GM12878 (cell line): ENCODE measurements at regions not wholly inside any gene's neighbourhood (a gene's known extent, or its start where the extent isn't known, plus 50 kb on each side); places are given as distances from the start of the nearest gene placed in this dataset.

Experiments used
- EGR1 ChIP-seq, 2 experiments: IDR thresholded peaks; 1 replicate in 1 of 2; 2 replicates in 1 of 2; pipeline ENCODE4 v1.6.1; 2011 to 2012; ENCODE audit warnings: low read depth in 2 of 2, low read length in 2 of 2, borderline replicate concordance in 1 of 2, mild to moderate bottlenecking in 1 of 2, moderate library complexity in 1 of 2
- EZH2 ChIP-seq: IDR thresholded peaks from 2 replicates; pipeline ENCODE4 v1.6.1; 2012; ENCODE audit warnings: low read depth, mild to moderate bottlenecking, control low read depth, inconsistent platforms, low read length, borderline replicate concordance; ENCODE audit not compliant: control insufficient read depth
- GATAD2B ChIP-seq: fragments of 450-650 bp; conservative IDR thresholded peaks from 2 replicates; pipeline ENCODE4 v1.6.1; 2017; ENCODE audit warnings: low read depth, mild to moderate bottlenecking, moderate library complexity
- NRF1 ChIP-seq: conservative IDR thresholded peaks from 2 replicates; pipeline ENCODE4 v1.6.1; 2011; ENCODE audit warnings: mild to moderate bottlenecking, low read depth, low read length, improper control_type of control experiment
- POLR2AphosphoS5 ChIP-seq: IDR thresholded peaks from 2 replicates; pipeline ENCODE4 v1.6.1; 2011; ENCODE audit warnings: mild to moderate bottlenecking, low read length, inconsistent platforms
- RAD21 ChIP-seq: IDR thresholded peaks from 2 replicates; pipeline ENCODE4 v1.6.1; 2011; ENCODE audit warnings: mild to moderate bottlenecking, low read depth, low read length, moderate library complexity; ENCODE audit not compliant: insufficient read depth
- SP1 ChIP-seq: IDR thresholded peaks from one replicate; pipeline ENCODE4 v1.6.1; 2011; ENCODE audit warnings: low read depth, low read length
- TAF1 ChIP-seq: IDR thresholded peaks from 2 replicates; pipeline ENCODE4 v1.6.1; 2011; ENCODE audit warnings: mild to moderate bottlenecking, low read depth, low read length, borderline replicate concordance
- TF ChIP-seq, protein P1 (sequence below), 3 experiments: IDR thresholded peaks in 2 of 3; conservative IDR thresholded peaks in 1 of 3; 2 replicates each; pipeline ENCODE4 v1.5.1; 2011; ENCODE audit warnings: low read depth in 3 of 3, low read length in 3 of 3, mild to moderate bottlenecking in 3 of 3, control low read depth in 2 of 3, moderate library complexity in 2 of 3, inconsistent platforms in 1 of 3, mixed read lengths in 1 of 3; ENCODE audit not compliant: control insufficient read depth in 2 of 3, insufficient read depth in 1 of 3; ENCODE audit errors: extremely low read depth in 1 of 3

DNA sequence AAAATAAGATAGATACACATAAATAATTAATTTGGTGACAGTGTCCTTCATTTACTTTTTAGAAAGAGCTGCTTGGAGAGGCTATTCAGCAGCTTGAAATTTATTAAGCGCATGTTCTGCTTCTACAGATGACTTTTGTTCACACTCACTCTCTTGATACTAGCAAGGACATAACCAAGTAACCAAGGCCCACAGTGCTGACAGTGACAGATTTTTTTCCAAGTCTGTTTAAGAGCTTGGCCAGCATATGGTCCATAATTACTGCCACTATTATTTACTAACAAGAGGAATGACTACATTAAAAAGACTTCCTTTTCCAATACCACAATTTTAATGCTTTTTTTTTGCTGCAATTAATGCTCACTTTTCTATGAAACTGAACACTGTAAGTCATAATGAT is 673.7 kb upstream of the MIR17HG start:
- TF ChIP-seq, protein P1, sequence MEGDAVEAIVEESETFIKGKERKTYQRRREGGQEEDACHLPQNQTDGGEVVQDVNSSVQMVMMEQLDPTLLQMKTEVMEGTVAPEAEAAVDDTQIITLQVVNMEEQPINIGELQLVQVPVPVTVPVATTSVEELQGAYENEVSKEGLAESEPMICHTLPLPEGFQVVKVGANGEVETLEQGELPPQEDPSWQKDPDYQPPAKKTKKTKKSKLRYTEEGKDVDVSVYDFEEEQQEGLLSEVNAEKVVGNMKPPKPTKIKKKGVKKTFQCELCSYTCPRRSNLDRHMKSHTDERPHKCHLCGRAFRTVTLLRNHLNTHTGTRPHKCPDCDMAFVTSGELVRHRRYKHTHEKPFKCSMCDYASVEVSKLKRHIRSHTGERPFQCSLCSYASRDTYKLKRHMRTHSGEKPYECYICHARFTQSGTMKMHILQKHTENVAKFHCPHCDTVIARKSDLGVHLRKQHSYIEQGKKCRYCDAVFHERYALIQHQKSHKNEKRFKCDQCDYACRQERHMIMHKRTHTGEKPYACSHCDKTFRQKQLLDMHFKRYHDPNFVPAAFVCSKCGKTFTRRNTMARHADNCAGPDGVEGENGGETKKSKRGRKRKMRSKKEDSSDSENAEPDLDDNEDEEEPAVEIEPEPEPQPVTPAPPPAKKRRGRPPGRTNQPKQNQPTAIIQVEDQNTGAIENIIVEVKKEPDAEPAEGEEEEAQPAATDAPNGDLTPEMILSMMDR (IDR thresholded peaks at IDR 0.05 in 2 of 3, conservative IDR thresholded peaks at IDR 0.05 in 1 of 3; ENCODE audit: control insufficient read depth in 2 of 3, extremely low read depth in 1 of 3, insufficient read depth in 1 of 3, low read depth in 3 of 3, low read length in 3 of 3) = no peak
- no peak for TF ChIP-seq NRF1
- no peak for TF ChIP-seq RAD21
- TF ChIP-seq POLR2AphosphoS5 = no peak
- TF ChIP-seq EGR1 (IDR thresholded peaks at IDR 0.05; ENCODE audit: borderline replicate concordance in 1 of 2, low read depth in 2 of 2, low read length in 2 of 2) = no peak
- no peak for TF ChIP-seq GATAD2B
- TF ChIP-seq EZH2 = no peak
- TF ChIP-seq SP1 = no peak
- TF ChIP-seq TAF1 = no peak
